GM21529 (cell line): ENCODE measurements at regions not wholly inside any gene's neighbourhood (a gene's known extent, or its start where the extent isn't known, plus 50 kb on each side); places are given as distances from the start of the nearest gene placed in this dataset.
A peak's percentile ranks its signal among the peaks of the same experiment; 100 is the strongest.

Experiments used
- ATAC-seq: cut with Tn5 transposase; IDR thresholded peaks from one replicate; pipeline ENCODE4 v1.9.1; 2021; ENCODE audit not compliant: unreplicated experiment

GRCh38 chr2:105150231-105150630, 91.3 kb upstream of the GPR45 start:
- ATAC-seq = no peak

DNA sequence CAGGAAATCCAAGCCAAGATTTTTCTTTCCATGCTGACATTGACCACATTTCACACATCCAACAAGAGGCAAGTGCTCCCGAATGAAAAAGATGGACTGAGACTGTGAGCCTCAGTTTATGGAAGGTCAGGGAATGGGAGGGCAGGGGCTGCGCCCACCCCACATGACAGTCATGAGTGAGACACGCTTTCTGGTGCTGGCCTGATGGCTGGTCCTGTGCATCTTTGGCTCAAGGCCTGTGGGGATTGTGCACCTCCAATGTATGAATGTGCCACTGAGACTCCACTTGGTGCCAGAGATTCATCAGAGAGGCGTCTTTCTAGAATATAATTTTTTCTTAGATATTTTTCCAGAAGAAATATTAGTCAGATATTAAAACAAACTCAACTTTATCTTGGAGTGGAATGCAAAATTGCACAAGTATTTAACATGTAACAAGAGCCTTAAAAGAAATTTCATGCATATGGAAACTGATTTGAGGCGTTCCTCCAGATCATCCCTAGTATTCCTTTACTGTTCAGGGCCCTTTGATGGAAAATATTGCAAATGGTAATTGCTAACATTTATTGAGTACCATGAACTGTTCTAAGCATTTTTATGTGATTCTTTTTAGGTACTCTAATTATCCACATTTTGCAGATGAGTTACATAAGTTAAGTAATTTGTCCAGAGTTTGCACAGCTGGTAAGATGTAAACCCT, 87.3 kb upstream of the GPR45 start:
- ATAC-seq = no peak

GRCh38 chr2:105156166-105156565, 85.4 kb upstream of the GPR45 start:
- no peak for ATAC-seq

- no peak for ATAC-seq
Measured at GRCh38 chr2:105158002-105158401, 83.5 kb upstream of the GPR45 start.

GRCh38 chr2:105166688-105167087, 74.9 kb upstream of the GPR45 start:
- ATAC-seq = no peak

GRCh38 chr2:105168543-105168942, 73.0 kb upstream of the GPR45 start:
- no peak for ATAC-seq

- ATAC-seq = no peak
Measured at GRCh38 chr2:105175231-105175630, 66.3 kb upstream of the GPR45 start.

DNA sequence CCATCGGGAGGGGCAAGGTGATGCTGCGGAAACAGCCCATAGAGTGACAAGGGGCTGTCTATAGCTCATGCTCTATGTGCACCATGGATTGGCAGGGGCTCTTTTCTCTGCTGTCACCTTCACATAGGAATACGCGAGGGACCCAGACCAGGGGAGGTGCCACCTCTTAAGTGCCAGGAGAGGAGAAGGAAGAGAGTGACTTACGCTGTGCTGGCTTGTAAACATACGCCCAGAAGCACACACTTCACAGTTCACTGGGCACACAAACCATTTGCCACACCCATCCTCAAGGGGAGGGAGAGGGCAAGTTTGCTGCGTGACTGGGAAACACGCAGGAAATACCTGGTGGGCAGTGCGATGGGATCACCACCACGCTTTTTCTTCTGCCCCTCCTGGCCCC, 65.1 kb upstream of the GPR45 start:
- ATAC-seq = no peak

DNA sequence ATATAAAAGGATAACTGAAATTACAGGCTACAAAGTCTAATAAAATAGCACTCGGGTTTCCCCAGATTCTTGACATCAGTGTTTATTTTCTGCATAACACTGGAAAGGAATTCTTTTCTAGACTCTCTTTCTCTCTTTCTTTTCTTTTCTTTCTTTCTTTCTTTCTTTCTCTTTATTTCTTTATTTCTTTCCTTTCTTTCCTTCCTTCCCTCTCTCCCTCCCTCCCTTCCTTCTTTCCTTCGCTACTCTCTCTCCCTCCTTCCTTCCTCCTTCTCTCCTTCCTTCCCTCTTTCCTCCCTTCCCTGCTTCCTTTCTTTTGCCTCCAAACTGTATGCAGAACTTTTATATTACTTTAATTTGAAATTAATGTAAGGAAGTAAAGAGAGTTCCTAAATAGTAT, 64.5 kb upstream of the GPR45 start:
- no peak for ATAC-seq

GRCh38 chr2:105177536-105178254, 63.8 kb upstream of the GPR45 start:
- ATAC-seq = no peak

- ATAC-seq = no peak
Measured at GRCh38 chr2:105179469-105180372, 61.8 kb upstream of the GPR45 start.

- no peak for ATAC-seq
Measured at GRCh38 chr2:105180491-105180972, 61.0 kb upstream of the GPR45 start.

DNA sequence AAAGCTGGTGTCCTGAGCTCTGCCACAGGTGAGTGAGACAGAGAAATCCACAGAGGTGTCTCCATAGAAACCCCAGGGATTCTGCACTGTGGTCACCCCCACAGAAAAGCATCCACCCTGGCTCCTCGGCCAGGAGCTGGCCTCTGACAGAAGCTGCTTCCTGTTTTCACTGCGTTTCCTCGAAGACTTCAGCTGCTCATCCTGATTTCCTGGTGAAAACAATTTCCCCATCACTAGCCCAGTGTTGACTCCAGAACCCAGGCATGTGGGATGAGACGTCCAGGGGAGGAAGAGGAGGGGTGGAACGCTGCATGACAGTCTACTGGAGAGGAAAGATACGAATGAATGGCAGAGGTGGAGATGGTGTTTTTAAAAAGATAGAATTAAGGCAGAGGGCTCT, 60.3 kb upstream of the GPR45 start:
- ATAC-seq = no peak

GRCh38 chr2:105183555-105184323, 57.8 kb upstream of the GPR45 start:
- ATAC-seq = peak; percentile 71

GRCh38 chr2:105184420-105184819, 57.1 kb upstream of the GPR45 start:
- no peak for ATAC-seq

- no peak for ATAC-seq
Measured at GRCh38 chr2:105186967-105187498, 54.5 kb upstream of the GPR45 start.

DNA sequence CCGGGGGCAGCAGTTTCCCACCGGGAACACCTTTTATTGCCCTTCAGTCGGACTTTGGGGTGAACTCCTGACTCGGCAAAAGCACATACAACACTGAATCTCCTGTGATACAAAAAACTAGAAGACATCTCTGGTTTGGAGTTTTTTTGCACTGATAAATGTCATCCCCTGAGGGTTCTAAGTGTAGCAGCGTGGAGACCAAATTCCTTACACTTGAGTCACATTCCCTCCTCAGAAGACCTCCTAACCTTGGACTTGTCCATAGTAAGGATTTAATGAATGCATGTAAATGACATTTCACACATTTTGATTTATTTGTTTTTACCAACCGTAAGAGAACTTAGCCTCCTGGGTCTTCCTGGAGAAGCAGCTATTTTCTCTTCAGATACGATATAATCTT, 54.0 kb upstream of the GPR45 start:
- no peak for ATAC-seq

DNA sequence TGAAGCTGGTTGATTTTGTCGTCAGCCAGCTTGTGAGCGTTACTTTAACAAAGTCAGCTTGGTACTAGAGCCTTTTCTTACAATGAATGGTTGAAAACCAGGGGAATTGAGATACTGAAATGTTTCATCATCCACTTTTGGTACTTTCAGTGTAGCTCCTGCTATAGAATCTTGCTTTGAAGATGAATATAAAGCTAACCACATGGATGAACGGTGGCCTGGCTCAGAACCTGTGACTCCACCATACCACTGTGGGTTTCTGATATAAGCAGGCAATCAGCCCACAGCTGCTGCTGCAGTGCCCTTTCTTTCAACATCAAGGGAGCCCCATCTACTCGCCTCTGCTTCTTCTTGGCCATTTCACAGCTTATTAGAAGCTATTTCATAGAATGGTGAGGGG, 53.2 kb upstream of the GPR45 start:
- ATAC-seq = peak; percentile 80
